ENCODE measurements at regions not wholly inside any gene's neighbourhood (a gene's known extent, or its start where the extent isn't known, plus 50 kb on each side); places are given as distances from the start of the nearest gene placed in this dataset.
"Not testable (repeated sequence)": the region's sequence is repeated elsewhere in the genome, so short reads cannot be mapped to it uniquely, and the experiment has no call there.

DNA sequence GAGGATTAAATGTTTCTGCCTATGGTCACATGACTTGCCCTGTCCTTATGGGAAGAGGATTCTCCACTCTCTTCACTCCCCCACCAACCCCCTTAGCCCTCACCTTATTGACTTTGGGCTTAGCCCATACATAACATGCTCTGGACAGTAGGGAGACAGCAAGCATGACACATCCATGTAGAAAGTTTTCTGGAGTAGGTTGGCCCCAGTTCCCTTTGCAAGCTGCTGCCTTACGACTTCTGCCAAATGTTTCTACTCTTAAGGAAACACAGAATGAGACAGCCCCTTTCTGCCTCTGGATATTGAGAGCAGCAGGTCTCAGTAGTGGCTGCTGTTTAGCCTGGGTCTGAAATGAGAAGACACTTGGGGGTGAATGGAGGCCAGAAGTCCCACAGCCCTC lies 282.2 kb downstream of the MAP2K6 start:
- H3K14ac ChIP-seq (ENCODE audit: low read length): no peak overlapping the region
- H3K23ac ChIP-seq (ENCODE audit: low read length): no peak overlapping the region
- no peak overlapping the region for H3K4ac ChIP-seq (ENCODE audit: low read depth, low read length)
- no peak overlapping the region for H3K27ac ChIP-seq (ENCODE audit: low read depth, low read length)
- H2AK5ac ChIP-seq (ENCODE audit: low read length): no peak overlapping the region
- H3K79me1 ChIP-seq (ENCODE audit: low read length): no peaks in the 10 kb centered on the region
- no peak overlapping the region for H3K9ac ChIP-seq (ENCODE audit: low read length)
- no peak overlapping the region for H2AFZ ChIP-seq (ENCODE audit: insufficient read depth, low read length, poor library complexity)
- peaks cover 8% of the 10 kb centered on the region for H3K9me3 ChIP-seq (ENCODE audit: insufficient read depth, low read depth, low read length)
- no peaks in the 10 kb centered on the region for H3K79me2 ChIP-seq (ENCODE audit: control insufficient read depth, insufficient read depth, low read length, poor library complexity)
- H4K12ac ChIP-seq (ENCODE audit: low read depth, low read length): no peak overlapping the region
- no peak overlapping the region for H4K91ac ChIP-seq (ENCODE audit: low read depth, low read length)
- no peak overlapping the region for H3K4me2 ChIP-seq (ENCODE audit: low read length)
- no peaks in the 10 kb centered on the region for H3K27me3 ChIP-seq (ENCODE audit: insufficient read depth, low read length)
- DNase-seq: no peak
- H3K4me1 ChIP-seq (ENCODE audit: control insufficient read depth in 1 of 2, insufficient read depth in 2 of 2, low read length in 2 of 2): no peaks in the 10 kb centered on the region
- no peak overlapping the region for H3K18ac ChIP-seq (ENCODE audit: low read length)
- H2BK5ac ChIP-seq (ENCODE audit: low read depth, low read length, poor library complexity): no peak overlapping the region
- H4K8ac ChIP-seq (ENCODE audit: low read depth, low read length): no peak overlapping the region
- no CpG with 5 or more reads among the region's 1 CpG for WGBS (ENCODE audit: extremely low coverage, insufficient coverage, insufficient read length)
- no peak overlapping the region for H2BK120ac ChIP-seq (ENCODE audit: insufficient read depth, low read length, poor library complexity)
- no peaks in the 10 kb centered on the region for H3K36me3 ChIP-seq (ENCODE audit: control insufficient read depth in 1 of 2, insufficient read depth in 2 of 2, low read length in 2 of 2)
- H3K4me3 ChIP-seq (ENCODE audit: low read depth, low read length): no peak overlapping the region
- no peak overlapping the region for H2BK12ac ChIP-seq (ENCODE audit: low read length)

DNA sequence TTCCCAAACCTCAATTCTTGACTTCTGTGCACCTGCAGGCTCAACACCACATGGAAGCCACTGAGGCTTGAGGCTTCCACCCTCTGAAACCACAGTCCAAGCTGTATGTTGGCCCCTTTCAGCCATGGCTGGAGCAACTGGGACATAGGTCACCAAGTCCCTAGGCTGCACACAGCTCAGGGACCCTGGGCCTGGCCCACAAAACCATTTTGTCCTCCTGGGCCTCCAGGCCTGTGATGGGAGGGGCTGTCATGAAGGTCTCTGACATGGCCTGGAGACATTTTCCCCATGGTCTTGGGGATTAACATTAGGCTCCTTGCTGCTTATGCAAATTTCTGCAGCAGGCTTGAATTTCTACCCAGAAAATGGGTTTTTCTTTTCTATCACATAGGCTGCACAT lies 283.9 kb downstream of the MAP2K6 start:
- not testable (repeated sequence) for H3K9ac ChIP-seq (ENCODE audit: low read length); H2AFZ ChIP-seq (ENCODE audit: insufficient read depth, low read length, poor library complexity); H2BK120ac ChIP-seq (ENCODE audit: insufficient read depth, low read length, poor library complexity); H3K4me2 ChIP-seq (ENCODE audit: low read length); H4K8ac ChIP-seq (ENCODE audit: low read depth, low read length); H2AK5ac ChIP-seq (ENCODE audit: low read length); H3K4ac ChIP-seq (ENCODE audit: low read depth, low read length); H4K91ac ChIP-seq (ENCODE audit: low read depth, low read length); H2BK12ac ChIP-seq (ENCODE audit: low read length); H2BK5ac ChIP-seq (ENCODE audit: low read depth, low read length, poor library complexity); H3K79me2 ChIP-seq (ENCODE audit: control insufficient read depth, insufficient read depth, low read length, poor library complexity); H3K23ac ChIP-seq (ENCODE audit: low read length); DNase-seq; H3K4me1 ChIP-seq (ENCODE audit: control insufficient read depth in 1 of 2, insufficient read depth in 2 of 2, low read length in 2 of 2); H3K79me1 ChIP-seq (ENCODE audit: low read length); H3K18ac ChIP-seq (ENCODE audit: low read length); H3K27me3 ChIP-seq (ENCODE audit: insufficient read depth, low read length); H3K14ac ChIP-seq (ENCODE audit: low read length); H3K36me3 ChIP-seq (ENCODE audit: control insufficient read depth in 1 of 2, insufficient read depth in 2 of 2, low read length in 2 of 2); H4K12ac ChIP-seq (ENCODE audit: low read depth, low read length); H3K4me3 ChIP-seq (ENCODE audit: low read depth, low read length); H3K9me3 ChIP-seq (ENCODE audit: insufficient read depth, low read depth, low read length); H3K27ac ChIP-seq (ENCODE audit: low read depth, low read length)

DNA sequence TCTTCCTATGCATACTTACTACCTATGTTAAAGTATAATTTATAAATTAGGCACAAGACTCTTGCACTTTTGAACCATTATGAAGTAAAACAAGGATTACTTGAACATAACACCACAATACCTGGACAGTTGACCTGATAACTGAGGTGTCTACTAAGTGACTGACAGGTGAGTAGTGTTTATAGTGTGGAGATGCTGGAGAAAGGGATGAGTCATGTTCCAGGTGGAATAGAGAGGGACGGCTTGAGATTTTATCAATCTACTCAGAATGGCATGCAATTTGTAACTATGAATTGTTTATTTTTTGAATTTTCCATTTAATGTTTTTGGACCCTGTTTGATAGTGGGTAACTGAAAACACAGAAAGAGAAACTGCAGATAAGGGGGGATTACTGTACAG lies 287.6 kb downstream of the MAP2K6 start:
- Histone ChIP-seq H3K79me1 (ENCODE audit: low read length) (no peaks in the 10 kb centered on the region), H4K91ac (ENCODE audit: low read depth, low read length) (no peak overlapping the region), H3K4me3 (ENCODE audit: low read depth, low read length) (no peak overlapping the region), H3K14ac (ENCODE audit: low read length) (no peak overlapping the region), H3K18ac (ENCODE audit: low read length) (no peak overlapping the region), H3K27me3 (ENCODE audit: insufficient read depth, low read length) (no peaks in the 10 kb centered on the region), H2BK12ac (ENCODE audit: low read length) (no peak overlapping the region), H3K27ac (ENCODE audit: low read depth, low read length) (no peak overlapping the region), H2BK120ac (ENCODE audit: insufficient read depth, low read length, poor library complexity) (no peak overlapping the region), H3K4me1 (ENCODE audit: control insufficient read depth in 1 of 2, insufficient read depth in 2 of 2, low read length in 2 of 2) (peaks cover 0 to 4% of the 10 kb centered on the region in 2 experiments), H3K9me3 (ENCODE audit: insufficient read depth, low read depth, low read length) (peaks cover 8% of the 10 kb centered on the region), H3K4me2 (ENCODE audit: low read length) (no peak overlapping the region), H2BK5ac (ENCODE audit: low read depth, low read length, poor library complexity) (no peak overlapping the region), H3K36me3 (ENCODE audit: control insufficient read depth in 1 of 2, insufficient read depth in 2 of 2, low read length in 2 of 2) (no peaks in the 10 kb centered on the region), H3K79me2 (ENCODE audit: control insufficient read depth, insufficient read depth, low read length, poor library complexity) (no peaks in the 10 kb centered on the region), H4K8ac (ENCODE audit: low read depth, low read length) (no peak overlapping the region), H4K12ac (ENCODE audit: low read depth, low read length) (no peak overlapping the region), H2AK5ac (ENCODE audit: low read length) (no peak overlapping the region), H3K9ac (ENCODE audit: low read length) (no peak overlapping the region), H3K23ac (ENCODE audit: low read length) (no peak overlapping the region), H3K4ac (ENCODE audit: low read depth, low read length) (no peak overlapping the region), H2AFZ (ENCODE audit: insufficient read depth, low read length, poor library complexity) (no peak overlapping the region)
- DNase-seq: peak in 1 of 2 donors; percentile 50
- no CpG with 5 or more reads among the region's 1 CpG for WGBS (ENCODE audit: extremely low coverage, insufficient coverage, insufficient read length)

DNA sequence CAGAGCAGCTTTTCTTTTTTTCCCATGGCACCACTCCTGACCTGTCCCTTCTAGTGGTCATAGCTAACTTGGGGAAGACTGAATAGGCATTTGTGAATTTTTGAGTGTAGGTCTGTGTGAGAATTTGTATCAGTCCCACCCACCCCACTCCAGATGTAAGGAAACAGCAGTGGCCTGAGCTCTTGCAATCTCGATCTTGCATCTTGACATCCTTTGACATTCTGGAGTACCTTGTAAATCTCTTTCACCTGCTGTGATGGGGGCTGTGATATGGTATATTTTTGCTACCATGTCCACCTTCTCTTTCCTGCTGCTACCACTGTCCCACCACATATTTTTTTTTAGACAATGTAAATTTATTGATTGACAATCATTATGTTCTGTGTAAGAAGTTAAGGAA lies 289.3 kb downstream of the MAP2K6 start:
- Histone ChIP-seq H3K4ac (ENCODE audit: low read depth, low read length) (no peak overlapping the region), H3K18ac (ENCODE audit: low read length) (no peak overlapping the region), H2AFZ (ENCODE audit: insufficient read depth, low read length, poor library complexity) (no peak overlapping the region), H4K91ac (ENCODE audit: low read depth, low read length) (no peak overlapping the region), H2BK120ac (ENCODE audit: insufficient read depth, low read length, poor library complexity) (no peak overlapping the region), H4K8ac (ENCODE audit: low read depth, low read length) (no peak overlapping the region), H3K79me2 (ENCODE audit: control insufficient read depth, insufficient read depth, low read length, poor library complexity) (no peaks in the 10 kb centered on the region), H4K12ac (ENCODE audit: low read depth, low read length) (no peak overlapping the region), H3K4me2 (ENCODE audit: low read length) (no peak overlapping the region), H3K23ac (ENCODE audit: low read length) (no peak overlapping the region), H3K9me3 (ENCODE audit: insufficient read depth, low read depth, low read length) (peaks cover 2% of the 10 kb centered on the region), H3K79me1 (ENCODE audit: low read length) (no peaks in the 10 kb centered on the region), H3K36me3 (ENCODE audit: control insufficient read depth in 1 of 2, insufficient read depth in 2 of 2, low read length in 2 of 2) (no peaks in the 10 kb centered on the region), H2BK5ac (ENCODE audit: low read depth, low read length, poor library complexity) (no peak overlapping the region), H2BK12ac (ENCODE audit: low read length) (no peak overlapping the region), H3K9ac (ENCODE audit: low read length) (no peak overlapping the region), H3K4me1 (ENCODE audit: control insufficient read depth in 1 of 2, insufficient read depth in 2 of 2, low read length in 2 of 2) (peaks cover 0 to 6% of the 10 kb centered on the region in 2 experiments), H2AK5ac (ENCODE audit: low read length) (no peak overlapping the region), H3K4me3 (ENCODE audit: low read depth, low read length) (no peak overlapping the region), H3K14ac (ENCODE audit: low read length) (no peak overlapping the region), H3K27me3 (ENCODE audit: insufficient read depth, low read length) (no peaks in the 10 kb centered on the region), H3K27ac (ENCODE audit: low read depth, low read length) (no peak overlapping the region)
- no CpG with 5 or more reads among the region's 1 CpG for WGBS (ENCODE audit: extremely low coverage, insufficient coverage, insufficient read length)
- DNase-seq: no peak
